ENCODE measurements at regions not wholly inside any gene's neighbourhood (a gene's known extent, or its start where the extent isn't known, plus 50 kb on each side); places are given as distances from the start of the nearest gene placed in this dataset.

GRCh38 chr2:209371407-209371806 is 52.4 kb upstream of the MAP2 start:
- no peak for FAIRE-seq
- no peak for DNase-seq (ENCODE audit: insufficient read length)
- TF ChIP-seq TAF1 (IDR thresholded peaks at IDR 0.05; ENCODE audit: borderline replicate concordance, low read depth, low read length) (no peak), POLR2A (IDR thresholded peaks at IDR 0.05; ENCODE audit: low read depth, low read length) (no peak), POLR2AphosphoS5 (IDR thresholded peaks at IDR 0.05; ENCODE audit: low read depth, low read length) (no peak)

Measured in GM12892 (cell line).